RCC 7860 (cell line): ENCODE measurements at regions not wholly inside any gene's neighbourhood (a gene's known extent, or its start where the extent isn't known, plus 50 kb on each side); places are given as distances from the start of the nearest gene placed in this dataset.
"Not testable (repeated sequence)": the region's sequence is repeated elsewhere in the genome, so short reads cannot be mapped to it uniquely, and the experiment has no call there.

Experiments
- DNase-seq: peaks from one replicate; pipeline ENCODE4 v3.0.0-alpha.2; 2015; ENCODE audit warnings: low spot score
- FAIRE-seq: peaks from 2 replicates; lab custom pipeline; 2012; peaks lifted over from hg19 to GRCh38; lab: Jason Lieb, UNC

DNA sequence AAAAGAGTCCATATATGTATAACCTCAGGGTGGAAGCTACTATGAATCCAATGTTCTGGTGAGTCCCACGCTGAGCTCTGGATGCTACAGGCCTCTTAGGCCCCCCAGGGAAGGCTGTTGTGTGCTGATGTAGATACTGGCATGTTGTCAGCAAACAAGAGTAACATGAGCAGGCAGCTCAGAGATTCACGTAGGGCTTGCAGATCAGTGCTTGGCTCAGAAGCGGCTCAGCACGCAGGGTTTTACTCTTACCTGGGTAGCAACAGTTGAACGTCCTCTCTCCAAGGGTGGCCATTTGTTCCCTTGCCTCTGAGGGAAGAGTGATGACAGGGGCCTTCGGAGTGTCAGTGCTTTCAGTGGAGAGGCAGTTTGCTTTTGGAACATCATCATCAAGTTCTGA lies 93.4 kb downstream of the ZFP64 start:
- FAIRE-seq (no peak), DNase-seq (no peak)

DNA sequence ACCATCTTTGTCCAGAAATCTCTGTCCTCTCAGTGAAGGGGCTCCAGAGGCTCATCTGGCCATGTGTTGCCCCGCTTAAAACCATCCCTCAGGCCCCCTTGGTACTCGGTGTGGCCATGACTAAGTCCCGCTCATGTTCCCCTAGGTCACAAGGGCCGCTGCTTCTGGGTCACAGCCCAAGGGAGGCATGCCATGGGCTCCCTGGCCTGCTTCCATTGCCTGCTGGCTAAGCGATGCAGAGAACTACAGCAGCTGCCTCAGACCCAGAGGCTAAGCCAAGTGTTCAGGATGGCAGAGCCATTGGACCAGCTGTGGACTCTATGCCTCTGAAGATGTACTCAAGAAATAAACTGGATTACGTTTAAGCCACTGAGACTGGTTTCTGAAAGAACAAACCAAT lies 95.5 kb downstream of the ZFP64 start:
- DNase-seq (no peak), FAIRE-seq (no peak)

DNA sequence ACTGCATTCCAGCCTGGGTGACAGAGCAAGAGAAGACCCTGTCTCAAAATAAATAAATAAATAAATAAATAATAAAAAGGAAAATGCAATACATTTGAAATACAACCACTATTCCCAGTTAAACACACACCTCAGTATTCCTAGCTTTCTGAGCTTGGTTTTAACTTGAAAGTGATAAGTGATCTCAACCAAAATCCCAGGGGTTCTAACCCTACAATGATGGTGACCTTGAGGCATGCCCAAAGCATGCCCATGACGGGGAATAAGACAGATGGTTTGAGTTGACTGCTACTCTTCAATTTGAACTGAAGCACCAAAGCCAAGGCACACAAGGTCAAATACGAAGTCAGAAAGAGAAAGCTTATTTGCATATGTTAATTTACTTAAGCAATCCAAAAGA lies 96.9 kb downstream of the ZFP64 start:
- DNase-seq: no peak
- FAIRE-seq: no peak

DNA sequence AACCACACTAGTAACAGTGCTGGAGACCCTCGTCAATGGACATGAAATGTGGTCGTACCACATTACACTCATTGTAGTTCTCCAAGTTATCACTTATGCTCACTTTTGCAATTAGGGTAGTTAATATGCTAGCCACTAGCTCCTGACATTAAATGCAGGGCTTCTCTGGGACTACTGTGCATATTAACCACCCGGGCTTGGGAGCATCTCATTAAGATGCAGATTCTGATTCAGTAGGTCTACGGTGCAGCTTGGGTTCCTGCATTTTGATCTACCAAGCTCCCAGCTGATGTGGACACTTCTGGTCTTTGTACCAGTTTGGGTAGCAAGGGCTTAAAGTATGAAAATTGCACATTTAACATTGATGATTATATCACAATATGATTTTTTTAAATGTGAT lies 98.0 kb downstream of the ZFP64 start:
- DNase-seq (no peak), FAIRE-seq (no peak)

DNA sequence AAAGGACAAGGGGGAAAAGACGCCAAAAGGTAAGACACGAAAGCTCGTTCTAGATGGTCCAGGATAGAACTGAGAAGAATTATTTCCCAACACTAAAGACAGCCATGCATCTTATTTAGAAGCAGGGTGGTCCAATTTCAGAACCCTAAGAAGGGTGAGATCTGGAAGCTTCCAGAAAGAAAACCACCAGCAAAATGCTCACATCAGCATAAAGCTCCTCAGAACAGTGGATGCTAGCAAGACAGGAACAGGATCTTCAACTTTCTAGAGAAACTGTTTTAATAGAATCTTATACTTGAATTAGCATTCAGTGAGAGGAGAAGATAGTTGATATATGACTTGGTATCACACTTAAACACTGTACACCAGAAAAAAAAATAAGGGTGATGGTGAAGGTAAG lies 101.5 kb downstream of the ZFP64 start:
- no peak for DNase-seq
- FAIRE-seq: no peak

DNA sequence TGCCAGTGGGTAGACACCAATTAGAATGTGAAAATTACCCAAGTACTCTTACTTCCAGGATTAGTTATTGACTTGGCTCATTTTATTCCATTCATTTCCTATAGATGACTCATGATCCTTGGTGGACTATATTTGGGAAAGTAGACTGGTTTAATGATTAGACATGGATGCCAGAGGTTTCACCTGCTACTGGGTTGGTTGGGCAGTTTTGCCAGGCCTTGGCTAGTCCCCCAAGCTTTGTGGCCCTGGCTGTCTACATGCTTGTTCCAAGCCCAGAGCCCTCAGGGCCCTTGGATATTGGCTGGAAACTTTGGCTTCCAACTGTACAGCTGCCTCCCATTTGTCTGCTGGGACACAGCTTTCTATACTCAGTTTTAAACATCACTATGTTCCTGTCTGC lies 104.1 kb downstream of the ZFP64 start:
- no peak for DNase-seq

DNA sequence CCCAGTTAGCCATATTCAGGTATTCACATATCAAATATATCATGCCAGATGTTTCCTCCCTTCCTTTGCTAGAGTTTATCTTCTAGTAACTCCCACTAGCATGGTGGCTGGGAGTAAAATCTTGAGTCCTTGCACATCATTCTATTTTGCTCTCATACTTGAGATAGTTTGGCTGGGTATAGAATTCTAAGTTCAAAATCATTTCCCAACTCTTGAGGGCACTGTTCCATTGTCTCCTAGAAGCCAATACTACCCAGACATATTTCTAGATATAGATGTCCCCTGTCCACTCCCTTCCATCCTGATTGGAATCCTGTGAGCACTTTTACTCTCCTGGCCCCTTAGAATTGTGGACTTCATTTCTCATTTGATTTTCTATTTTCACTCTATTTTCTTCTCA lies 104.7 kb downstream of the ZFP64 start:
- DNase-seq: no peak
- no peak for FAIRE-seq

More for the DNA sequence above, 104.1 kb downstream of the ZFP64 start:
- FAIRE-seq: no peak

DNA sequence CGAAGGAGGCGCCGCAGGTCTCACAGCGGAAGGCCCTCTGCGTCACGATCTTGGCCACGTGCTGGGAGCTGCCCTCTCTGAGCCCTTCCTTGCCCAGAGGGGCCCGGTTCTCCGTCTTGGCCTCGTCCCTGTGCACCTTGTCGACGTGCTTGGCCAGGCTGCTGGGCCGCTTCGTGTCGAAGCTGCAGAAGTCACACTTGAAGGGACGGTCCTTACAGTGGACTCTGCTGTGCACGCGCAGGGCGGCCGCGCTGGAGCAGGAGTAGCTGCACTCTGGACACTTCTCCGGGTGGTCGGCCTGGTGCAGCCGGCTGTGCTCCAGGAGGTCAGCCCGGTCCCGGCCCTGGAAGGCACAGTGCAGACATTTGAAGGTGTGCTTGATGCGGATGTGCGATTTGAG lies 106.9 kb downstream of the ZFP64 start:
- no peak for DNase-seq
- FAIRE-seq: no peak

DNA sequence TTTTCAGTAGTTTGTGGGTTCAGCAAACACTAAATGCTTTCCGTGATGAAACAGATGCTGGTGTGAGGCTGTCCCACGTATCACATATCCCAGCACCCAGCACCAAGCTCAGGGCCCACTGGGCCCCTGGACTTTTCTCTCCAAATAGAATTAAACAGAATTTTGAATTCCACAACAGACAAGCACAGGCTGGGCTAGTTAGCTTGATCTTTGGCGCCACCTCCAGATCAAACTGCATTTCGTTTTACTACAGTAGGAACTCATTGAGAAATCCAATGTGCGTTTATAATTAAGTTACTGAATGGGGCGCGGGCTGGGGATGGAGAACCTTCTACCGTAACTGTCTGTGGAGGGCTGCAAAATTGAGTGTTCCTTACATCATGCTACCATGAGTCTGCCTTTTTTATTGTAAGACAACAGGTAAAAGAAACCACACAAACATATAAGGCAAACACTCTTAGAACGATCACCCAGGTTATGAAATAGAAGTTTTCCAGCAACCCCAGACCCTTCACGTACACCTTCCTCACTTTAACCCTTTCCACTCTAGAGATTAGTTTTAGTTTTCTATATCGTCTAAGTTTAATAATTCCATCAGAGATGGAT lies 107.8 kb downstream of the ZFP64 start:
- FAIRE-seq (no peak), DNase-seq (no peak)

DNA sequence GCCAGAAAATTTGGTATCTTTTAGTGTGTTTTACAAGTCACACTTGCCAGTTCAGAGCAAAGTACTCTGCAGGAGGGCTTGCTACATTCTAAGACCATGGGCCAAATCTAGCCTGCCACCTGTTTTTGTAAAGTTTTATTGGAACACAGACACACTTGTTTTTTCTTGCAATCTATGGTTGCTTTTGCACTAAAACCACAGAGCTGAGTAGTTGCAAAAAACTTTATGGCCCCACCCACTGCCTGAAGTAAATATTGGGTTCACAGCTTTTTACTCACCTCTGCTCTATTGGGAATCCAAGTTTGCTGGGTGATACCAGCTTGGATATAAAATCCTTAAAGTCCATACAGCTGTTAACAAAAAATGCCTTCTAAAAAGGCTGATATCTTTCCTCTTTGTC lies 109.0 kb downstream of the ZFP64 start:
- DNase-seq (no peak), FAIRE-seq (no peak)

DNA sequence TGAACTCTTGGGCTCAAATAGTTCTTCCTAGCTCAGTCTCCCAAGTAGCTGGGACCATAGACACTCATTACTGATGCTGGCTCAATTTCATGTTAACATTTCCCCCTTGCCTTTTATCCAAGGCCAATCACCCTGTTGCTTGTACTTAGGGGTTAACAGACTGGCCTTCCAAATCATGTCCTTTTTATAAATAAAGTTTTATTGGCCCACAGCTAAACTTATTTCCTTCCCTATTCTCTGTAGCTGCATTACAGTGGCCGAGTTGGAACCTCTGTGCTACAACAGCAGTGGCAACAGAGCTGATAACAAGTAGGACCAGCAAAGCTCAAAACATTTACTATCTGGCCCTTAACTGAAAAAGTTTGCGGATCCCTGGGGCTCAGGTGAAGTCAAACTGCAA lies 109.8 kb downstream of the ZFP64 start:
- no peak for DNase-seq
- FAIRE-seq: no peak

DNA sequence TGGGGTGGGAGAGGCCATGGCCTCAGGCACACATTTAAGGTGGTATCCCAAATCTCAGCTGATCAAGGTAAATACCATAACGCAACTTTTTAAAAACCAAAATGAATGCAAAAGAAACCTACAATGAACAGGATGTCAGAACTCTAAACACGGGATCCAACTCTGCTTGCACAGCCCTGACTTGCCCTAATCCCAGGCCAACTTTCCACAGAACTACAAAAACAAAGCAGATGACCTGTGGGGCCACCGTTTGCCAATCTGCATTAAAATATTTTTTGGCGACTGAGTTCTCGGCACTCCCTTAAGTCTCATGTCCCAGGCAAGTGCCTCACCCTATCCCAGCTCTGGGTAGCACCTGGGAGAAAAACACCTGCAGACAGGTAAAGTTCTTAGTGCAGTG lies 110.5 kb downstream of the ZFP64 start:
- no peak for FAIRE-seq
- no peak for DNase-seq

DNA sequence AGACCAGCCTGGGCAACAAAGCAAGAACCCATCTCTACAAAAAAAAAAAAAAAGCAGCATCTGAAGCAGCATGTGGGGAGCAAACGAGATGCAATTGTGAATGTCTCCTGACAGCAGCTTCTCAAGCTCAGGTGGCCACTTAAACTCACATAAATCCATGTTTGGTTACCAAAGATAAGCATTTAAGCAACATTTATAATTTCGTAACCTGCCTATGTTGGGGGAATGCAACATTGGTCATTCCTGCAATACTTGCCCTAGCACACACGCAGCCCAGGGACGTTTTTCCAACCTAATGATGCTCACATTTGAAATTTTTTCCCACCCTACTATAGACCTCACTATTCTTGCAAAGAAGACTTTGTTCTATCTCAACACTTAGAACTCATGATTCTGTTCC lies 113.3 kb downstream of the ZFP64 start:
- no peak for FAIRE-seq
- DNase-seq: no peak

DNA sequence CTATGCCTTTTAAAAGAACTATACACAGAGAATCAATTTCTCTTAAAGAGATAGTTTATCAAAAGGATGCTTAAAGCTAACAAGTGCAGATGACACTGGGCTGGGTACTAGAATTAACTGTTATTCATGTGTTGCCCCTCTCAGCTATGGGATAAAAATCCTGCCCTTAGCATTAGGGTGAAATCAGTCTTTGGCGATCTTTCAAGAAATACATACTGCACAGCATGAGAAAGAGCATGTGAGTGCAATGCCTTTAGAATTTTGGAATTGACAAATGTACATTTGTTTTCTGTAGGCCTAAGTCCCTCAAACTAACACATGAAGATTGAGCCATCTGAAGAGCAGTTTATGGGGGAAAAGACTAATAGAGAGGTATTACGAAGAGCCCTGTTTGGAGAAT lies 115.4 kb downstream of the ZFP64 start:
- DNase-seq (no peak), FAIRE-seq (no peak)

DNA sequence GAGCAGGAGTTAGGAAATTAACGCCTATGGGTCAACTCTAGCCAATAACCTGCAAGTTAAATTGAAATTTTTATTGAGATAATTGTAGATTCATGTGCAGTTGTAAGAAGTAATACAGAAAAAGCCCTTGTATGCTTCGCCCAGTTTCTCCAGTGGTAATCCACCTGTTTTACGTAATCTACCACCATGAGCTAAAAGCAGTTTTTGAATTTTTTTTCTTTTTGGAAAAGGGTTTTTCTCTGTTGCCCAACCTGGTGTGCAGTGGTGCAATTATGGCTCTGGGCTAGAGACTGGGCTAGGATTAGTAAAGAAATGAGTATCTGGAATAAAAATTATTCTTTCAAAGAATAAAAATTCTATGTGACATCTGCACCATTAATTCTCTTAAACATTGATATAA lies 116.2 kb downstream of the ZFP64 start:
- DNase-seq (no peak), FAIRE-seq (no peak)

DNA sequence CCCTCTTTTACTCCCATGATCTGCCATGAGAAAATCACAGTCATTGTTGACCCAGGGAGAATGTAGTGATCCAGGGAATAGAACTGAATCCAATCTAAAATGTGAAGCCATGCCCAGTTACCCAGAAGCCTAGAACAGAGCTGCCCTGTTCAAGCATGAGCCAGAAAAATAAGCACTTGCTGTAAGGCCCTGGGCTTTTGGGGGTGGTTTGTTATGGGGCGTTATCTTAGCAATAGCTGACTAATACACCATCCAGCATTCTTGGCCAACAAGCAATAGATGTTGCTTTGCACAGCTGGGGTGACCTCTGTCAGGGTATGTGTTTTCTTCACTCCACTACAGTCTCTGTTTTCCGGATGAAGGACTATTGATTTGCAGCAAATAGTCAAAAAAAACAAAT lies 120.4 kb downstream of the ZFP64 start:
- FAIRE-seq: no peak
- no peak for DNase-seq

DNA sequence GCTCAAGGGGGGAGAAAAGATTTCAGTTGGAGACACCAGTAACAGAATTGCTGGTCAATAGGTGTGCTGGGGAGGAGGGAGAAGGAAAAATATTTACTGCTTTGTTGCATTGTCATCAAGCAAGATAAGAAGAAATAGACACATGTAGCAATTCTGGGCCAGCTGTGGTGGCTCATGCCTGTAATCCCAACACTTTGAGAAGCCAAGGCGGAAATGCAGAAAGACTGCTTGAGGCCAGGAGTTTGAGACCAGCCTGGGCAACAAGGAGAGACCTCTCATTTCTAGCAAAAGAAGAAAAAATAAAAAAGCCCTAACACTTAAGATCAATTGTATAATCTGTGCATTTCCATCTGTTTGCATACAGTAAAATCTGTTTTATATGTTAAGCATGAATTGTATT lies 126.6 kb downstream of the ZFP64 start:
- no peak for FAIRE-seq
- DNase-seq: no peak

DNA sequence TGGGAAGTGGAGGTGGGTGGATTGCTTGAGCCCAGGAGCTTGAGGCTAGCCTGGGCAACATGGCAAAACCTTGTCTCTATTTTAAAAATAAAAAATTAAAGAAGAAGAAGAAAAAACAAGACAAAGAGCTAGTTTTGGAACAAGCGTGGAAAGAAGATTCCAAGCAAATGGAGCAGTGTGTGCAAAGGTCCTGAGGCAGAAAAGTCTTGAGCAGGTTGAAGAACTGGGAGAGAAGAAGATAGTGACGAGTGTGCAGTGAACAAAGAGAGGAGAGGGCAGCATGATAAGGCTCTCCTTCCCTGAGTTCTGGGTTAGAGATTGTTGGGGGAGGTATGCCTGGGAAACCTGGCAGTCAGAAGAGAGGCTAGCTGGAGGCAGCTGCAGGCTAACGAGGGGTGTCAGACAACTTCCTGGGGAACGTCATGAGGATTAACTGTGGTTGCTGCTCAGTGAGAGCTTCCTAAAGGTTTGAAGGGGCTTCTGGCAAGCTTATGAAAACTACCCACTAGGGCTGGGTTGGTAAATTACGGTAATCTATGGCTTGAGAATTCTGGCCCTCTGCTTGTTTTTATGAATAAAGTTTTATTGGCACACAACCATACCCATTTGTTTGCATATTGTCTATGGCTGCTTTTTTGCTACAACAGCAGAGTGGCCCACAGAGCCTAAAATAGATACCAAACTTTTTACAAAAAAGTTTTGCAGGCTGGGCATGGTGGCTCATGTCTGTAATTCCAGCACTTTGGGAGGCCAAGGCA lies 128.9 kb downstream of the ZFP64 start:
- FAIRE-seq (no peak), DNase-seq (no peak)

DNA sequence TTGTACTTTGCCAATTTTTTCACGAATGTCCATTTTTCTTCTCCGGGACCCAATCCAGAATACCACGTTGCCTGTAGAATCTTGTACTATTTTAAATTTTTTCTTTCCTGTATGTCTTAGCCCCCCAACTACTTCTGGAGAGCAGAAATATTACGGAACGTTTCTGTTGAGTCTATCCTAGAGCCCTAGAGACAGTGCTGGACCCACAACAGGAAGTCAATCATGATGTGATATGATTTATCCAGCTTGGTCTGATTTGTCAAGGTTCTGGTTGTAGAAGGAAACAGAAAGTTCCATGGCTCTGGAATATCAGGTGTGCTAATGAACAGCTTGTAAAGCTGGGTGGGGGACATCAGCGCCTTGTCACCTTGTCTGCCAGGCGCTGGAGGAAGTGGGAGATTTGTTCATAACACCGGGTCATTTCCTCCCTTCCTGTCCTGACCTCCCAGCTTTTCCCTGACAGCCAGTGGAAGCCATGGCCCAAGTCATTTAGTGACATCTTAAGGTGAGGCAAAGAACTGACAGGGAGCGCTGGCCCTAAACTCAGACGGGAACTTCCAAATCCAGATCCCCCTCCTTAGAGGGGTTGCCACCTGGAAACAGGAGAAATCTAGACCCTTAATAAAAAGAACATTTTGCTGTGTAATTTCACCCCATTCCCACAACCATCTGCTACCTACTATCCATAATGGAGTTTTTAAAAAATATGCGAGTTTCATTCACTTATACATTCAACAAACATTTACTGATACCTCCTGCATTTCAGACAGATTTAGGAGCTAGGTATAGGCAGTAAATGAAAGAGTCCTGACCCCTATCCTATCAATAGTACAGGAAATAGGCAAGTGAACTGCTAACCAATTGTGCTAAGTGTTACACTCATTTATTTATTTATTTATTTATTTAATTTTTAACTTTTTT lies 130.5 kb downstream of the ZFP64 start:
- no peak for DNase-seq
- FAIRE-seq: no peak

DNA sequence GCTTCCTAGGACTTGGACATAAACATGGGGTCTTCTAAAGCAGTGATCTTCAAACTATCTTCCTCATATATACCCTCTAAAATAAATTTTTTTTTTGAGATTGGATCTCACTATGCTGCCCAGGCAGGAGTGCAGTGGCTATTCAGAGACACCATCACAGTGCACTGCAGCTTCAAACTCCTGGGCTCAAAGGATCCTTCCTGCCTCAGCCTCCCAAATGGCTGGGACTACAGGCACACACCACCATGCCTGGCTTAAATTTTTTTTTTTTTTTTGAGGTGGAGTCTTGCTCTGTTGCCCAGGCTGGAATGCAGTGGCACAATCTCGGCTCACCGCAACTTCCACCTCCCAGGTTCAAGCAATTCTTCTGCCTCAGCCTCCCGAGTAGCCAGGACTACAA lies 134.4 kb downstream of the ZFP64 start:
- not testable (repeated sequence) for FAIRE-seq, DNase-seq

DNA sequence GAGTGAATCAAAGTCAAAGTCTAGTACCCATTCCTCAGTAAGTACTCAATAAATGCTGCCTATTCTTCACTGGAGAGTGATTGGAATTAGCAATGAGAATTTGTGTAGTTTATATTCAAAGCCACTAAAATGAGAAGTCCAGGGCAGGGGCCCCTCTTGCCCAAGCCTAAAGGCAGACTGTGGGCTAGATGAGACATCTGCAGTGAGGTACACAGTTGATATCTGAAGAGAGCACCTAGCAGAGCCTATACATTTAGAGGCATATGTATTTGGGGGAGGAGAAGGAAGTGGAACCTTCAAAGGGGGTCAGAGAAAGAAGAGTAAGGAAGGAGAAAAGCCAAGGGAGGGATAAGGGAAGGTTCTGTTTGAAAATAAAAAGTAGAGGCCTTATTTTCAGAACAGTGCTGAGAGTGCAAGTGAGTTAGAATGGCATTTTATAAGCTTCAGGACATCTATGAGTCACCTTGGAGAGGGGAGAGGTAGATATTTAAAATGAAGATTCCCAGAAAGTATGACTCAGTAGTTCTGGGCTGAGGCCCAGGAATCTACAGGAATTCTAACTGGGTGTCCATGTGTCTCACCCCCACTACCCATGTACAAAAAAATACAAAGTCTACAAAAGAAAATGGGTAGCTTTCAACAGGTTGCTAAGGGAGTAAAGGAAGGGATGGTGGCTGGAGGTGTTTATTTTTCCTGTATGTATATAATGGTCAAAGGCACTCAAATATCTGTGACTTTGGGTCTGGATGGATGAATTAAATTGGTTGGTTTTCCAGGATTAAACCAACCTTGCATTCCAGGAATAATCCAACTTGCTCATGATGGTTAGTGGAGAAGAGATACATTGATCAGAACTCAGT lies 135.1 kb downstream of the ZFP64 start:
- peak; percentile 80 for DNase-seq

More for the DNA sequence above, 135.1 kb downstream of the ZFP64 start:
- FAIRE-seq: peak; percentile 83
